Ishikawa (cell line): ENCODE measurements at regions not wholly inside any gene's neighbourhood (a gene's known extent, or its start where the extent isn't known, plus 50 kb on each side); places are given as distances from the start of the nearest gene placed in this dataset.

Experiments
- CEBPB ChIP-seq: IDR thresholded peaks from 2 replicates; pipeline ENCODE4 v1.6.1; 2012
- NFIC ChIP-seq: IDR thresholded peaks from 2 replicates; pipeline ENCODE4 v1.6.1; 2012
- RAD21 ChIP-seq: IDR thresholded peaks from 2 replicates; pipeline ENCODE4 v1.6.1; 2012; ENCODE audit warnings: low read depth
- TEAD4 ChIP-seq: IDR thresholded peaks from 2 replicates; pipeline ENCODE4 v1.6.1; 2012
- YY1 ChIP-seq: IDR thresholded peaks from 2 replicates; pipeline ENCODE4 v1.6.1; 2012; ENCODE audit warnings: low read depth
- TF ChIP-seq, protein P1 (sequence below): IDR thresholded peaks from 2 replicates; pipeline ENCODE4 v1.6.1; 2012; ENCODE audit warnings: low read depth, mild to moderate bottlenecking

GRCh38 chr3:67943546-67943945 lies 289.1 kb upstream of the SUCLG2 start:
- TF ChIP-seq NFIC (no peak), RAD21 (no peak), CEBPB (no peak), TEAD4 (no peak), YY1 (no peak)
- TF ChIP-seq, protein P1, sequence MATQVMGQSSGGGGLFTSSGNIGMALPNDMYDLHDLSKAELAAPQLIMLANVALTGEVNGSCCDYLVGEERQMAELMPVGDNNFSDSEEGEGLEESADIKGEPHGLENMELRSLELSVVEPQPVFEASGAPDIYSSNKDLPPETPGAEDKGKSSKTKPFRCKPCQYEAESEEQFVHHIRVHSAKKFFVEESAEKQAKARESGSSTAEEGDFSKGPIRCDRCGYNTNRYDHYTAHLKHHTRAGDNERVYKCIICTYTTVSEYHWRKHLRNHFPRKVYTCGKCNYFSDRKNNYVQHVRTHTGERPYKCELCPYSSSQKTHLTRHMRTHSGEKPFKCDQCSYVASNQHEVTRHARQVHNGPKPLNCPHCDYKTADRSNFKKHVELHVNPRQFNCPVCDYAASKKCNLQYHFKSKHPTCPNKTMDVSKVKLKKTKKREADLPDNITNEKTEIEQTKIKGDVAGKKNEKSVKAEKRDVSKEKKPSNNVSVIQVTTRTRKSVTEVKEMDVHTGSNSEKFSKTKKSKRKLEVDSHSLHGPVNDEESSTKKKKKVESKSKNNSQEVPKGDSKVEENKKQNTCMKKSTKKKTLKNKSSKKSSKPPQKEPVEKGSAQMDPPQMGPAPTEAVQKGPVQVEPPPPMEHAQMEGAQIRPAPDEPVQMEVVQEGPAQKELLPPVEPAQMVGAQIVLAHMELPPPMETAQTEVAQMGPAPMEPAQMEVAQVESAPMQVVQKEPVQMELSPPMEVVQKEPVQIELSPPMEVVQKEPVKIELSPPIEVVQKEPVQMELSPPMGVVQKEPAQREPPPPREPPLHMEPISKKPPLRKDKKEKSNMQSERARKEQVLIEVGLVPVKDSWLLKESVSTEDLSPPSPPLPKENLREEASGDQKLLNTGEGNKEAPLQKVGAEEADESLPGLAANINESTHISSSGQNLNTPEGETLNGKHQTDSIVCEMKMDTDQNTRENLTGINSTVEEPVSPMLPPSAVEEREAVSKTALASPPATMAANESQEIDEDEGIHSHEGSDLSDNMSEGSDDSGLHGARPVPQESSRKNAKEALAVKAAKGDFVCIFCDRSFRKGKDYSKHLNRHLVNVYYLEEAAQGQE: no peak
